Thyroid gland (tissue), 4 donors: ENCODE measurements at regions not wholly inside any gene's neighbourhood (a gene's known extent, or its start where the extent isn't known, plus 50 kb on each side); places are given as distances from the start of the nearest gene placed in this dataset.

Experiments used
- DNase-seq, 2 donors: peaks; one replicate each; pipeline ENCODE4 v3.0.0-alpha.2; 2019
- H3K27ac ChIP-seq, 3 donors: fragments of 200-600 bp; sonication (generic); 1 replicate in 2 of 3; 2 replicates in 1 of 3; pipeline ENCODE4 v1.5.1; 2016 to 2019; ENCODE audit warnings: mild to moderate bottlenecking in 1 of 3, moderate library complexity in 1 of 3
- H3K27me3 ChIP-seq: fragments of 200-600 bp; sonication (generic); one replicate; pipeline ENCODE4 v1.5.1; 2019
- H3K36me3 ChIP-seq, 2 donors: fragments of 200-600 bp; sonication (generic); one replicate each; pipeline ENCODE4 v1.5.1; 2016 to 2019
- H3K4me1 ChIP-seq, 2 donors: fragments of 200-600 bp; sonication (generic); one replicate each; pipeline ENCODE4 v1.5.1; 2017 to 2019
- H3K4me3 ChIP-seq, 3 donors: fragments of 200-600 bp; sonication (generic); replicated peaks in 1 of 3; 1 replicate in 2 of 3; 2 replicates in 1 of 3; pipeline ENCODE4 v1.5.1; 2016; ENCODE audit warnings: mild to moderate bottlenecking in 1 of 3
- H3K9me3 ChIP-seq: fragments of 200-600 bp; sonication (generic); one replicate; pipeline ENCODE4 v1.5.1; 2017
- POLR2A ChIP-seq, 2 donors: fragments of 450-650 bp; IDR thresholded peaks; one replicate each; pipeline ENCODE4 v1.6.1; 2017; ENCODE audit warnings: antibody characterized with exemption in 2 of 2, mild to moderate bottlenecking in 2 of 2, moderate library complexity in 1 of 2
- WGBS, 2 donors: methylation state at CpG; one replicate each; pipeline ENCODE4 v1.1.5; 2017; 5-methylcytosine and 5-hydroxymethylcytosine counted together
- intact Hi-C: fragments of 100-400 bp; cut with DNase I; formaldehyde crosslinking; loops from one replicate; pipeline ENCODE4 v1.15.1; 2023
- TF ChIP-seq, protein P1 (sequence below), 6 experiments: fragments of 200-600 bp in 3 of 6; fragments of 450-650 bp in 3 of 6; sonication (generic) in 3 of 6; IDR thresholded peaks; one replicate each; pipeline ENCODE4 v1.5.1; 2016 to 2019; ENCODE audit warnings: antibody characterized with exemption in 6 of 6, mild to moderate bottlenecking in 2 of 6, inconsistent platforms in 1 of 6, moderate library complexity in 1 of 6

DNA sequence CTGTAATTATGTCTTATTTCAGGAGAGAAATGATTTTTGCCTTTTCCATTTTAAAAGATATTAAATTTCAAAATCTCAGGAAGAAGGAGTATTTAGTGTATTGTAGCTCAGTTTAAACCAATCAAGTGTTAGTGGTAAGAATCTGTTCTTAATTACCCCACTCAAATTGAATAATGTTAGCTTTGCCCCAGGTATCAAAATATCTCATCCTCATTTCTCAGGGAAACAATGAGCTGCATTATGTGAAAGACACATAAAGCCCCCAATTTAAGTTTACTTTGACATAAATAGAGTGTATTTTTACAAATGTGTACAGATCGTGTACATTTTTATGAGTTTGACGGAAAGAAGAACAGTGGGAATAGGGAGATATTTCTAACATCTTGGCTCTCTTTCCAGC lies 317.4 kb upstream of the RARB start:
- no peak overlapping the region for H3K27ac ChIP-seq
- H3K9me3 ChIP-seq, result no peaks in the 10 kb centered on the region
- TF ChIP-seq, protein P1, sequence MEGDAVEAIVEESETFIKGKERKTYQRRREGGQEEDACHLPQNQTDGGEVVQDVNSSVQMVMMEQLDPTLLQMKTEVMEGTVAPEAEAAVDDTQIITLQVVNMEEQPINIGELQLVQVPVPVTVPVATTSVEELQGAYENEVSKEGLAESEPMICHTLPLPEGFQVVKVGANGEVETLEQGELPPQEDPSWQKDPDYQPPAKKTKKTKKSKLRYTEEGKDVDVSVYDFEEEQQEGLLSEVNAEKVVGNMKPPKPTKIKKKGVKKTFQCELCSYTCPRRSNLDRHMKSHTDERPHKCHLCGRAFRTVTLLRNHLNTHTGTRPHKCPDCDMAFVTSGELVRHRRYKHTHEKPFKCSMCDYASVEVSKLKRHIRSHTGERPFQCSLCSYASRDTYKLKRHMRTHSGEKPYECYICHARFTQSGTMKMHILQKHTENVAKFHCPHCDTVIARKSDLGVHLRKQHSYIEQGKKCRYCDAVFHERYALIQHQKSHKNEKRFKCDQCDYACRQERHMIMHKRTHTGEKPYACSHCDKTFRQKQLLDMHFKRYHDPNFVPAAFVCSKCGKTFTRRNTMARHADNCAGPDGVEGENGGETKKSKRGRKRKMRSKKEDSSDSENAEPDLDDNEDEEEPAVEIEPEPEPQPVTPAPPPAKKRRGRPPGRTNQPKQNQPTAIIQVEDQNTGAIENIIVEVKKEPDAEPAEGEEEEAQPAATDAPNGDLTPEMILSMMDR (IDR thresholded peaks at IDR 0.05), result no peak
- TF ChIP-seq POLR2A (IDR thresholded peaks at IDR 0.05), result no peak
- intact Hi-C loops, result no loop called here
- H3K4me1 ChIP-seq, result peaks cover 0 to 4% of the 10 kb centered on the region in 2 donors
- no peak overlapping the region for H3K4me3 ChIP-seq
- H3K36me3 ChIP-seq, result no peaks in the 10 kb centered on the region
- no peaks in the 10 kb centered on the region for H3K27me3 ChIP-seq
- WGBS, 2 donors, result 34 to 43% methylated on average over 2 of the region's 2 CpGs
- DNase-seq, result no peak

DNA sequence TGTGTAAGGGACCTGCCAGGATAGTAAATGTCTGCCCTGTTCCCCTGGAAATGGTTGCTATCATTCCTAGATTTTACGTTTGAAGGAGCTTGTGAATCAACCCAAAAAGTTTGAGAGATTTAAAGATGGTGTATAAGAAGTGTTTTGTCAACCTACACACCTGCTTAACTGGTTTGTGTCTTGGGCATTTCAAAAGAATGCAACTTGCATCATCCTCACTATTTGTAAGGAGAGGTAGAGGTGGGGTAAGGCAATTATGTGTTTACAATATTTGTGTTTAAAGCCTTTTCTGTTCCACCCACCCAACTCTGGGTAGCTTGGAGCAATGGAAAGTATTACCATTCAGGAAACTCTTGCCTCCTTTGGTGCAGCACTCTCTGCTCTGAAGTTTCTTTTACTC lies 314.2 kb upstream of the RARB start:
- Histone ChIP-seq H3K4me1 (peaks cover 0 to 4% of the 10 kb centered on the region in 2 donors), H3K4me3 (no peak overlapping the region), H3K9me3 (no peaks in the 10 kb centered on the region), H3K36me3 (no peaks in the 10 kb centered on the region), H3K27ac (no peak overlapping the region), H3K27me3 (no peaks in the 10 kb centered on the region)
- DNase-seq, result no peak
- TF ChIP-seq POLR2A (IDR thresholded peaks at IDR 0.05), result no peak
- TF ChIP-seq, protein P1 (IDR thresholded peaks at IDR 0.05), result no peak
- 91 to 96% methylated on average over 1 of the region's 1 CpG for WGBS, 2 donors
- intact Hi-C loops, result no loop called here

DNA sequence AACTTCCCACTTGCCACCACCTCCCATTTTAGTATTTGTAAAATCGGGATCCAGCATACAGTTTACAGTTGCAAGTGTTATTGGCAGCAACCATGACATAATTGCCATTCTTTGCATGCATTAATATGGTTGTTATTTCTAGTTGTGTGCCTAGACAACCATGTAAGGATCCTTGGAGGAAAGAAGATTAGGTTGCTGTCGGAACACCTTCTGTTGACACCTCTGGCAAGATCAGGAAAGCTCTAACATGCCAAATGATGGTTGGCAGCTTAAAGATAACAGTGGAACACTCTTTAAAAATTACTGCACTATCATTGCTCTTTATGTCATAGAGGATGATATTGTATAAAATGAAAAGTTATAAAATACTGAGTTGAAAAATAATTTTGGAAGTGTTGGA lies 313.5 kb upstream of the RARB start:
- H3K9me3 ChIP-seq, result no peaks in the 10 kb centered on the region
- peaks cover 0 to 4% of the 10 kb centered on the region in 2 donors for H3K4me1 ChIP-seq
- TF ChIP-seq, protein P1 (IDR thresholded peaks at IDR 0.05), result no peak
- no peak for TF ChIP-seq POLR2A (IDR thresholded peaks at IDR 0.05)
- intact Hi-C loops, result no loop called here
- H3K27ac ChIP-seq, result no peak overlapping the region
- WGBS, 2 donors, result 86 to 90% methylated on average over 2 of the region's 2 CpGs
- H3K4me3 ChIP-seq, result no peak overlapping the region
- H3K36me3 ChIP-seq, result no peaks in the 10 kb centered on the region
- H3K27me3 ChIP-seq, result no peaks in the 10 kb centered on the region
- no peak for DNase-seq

DNA sequence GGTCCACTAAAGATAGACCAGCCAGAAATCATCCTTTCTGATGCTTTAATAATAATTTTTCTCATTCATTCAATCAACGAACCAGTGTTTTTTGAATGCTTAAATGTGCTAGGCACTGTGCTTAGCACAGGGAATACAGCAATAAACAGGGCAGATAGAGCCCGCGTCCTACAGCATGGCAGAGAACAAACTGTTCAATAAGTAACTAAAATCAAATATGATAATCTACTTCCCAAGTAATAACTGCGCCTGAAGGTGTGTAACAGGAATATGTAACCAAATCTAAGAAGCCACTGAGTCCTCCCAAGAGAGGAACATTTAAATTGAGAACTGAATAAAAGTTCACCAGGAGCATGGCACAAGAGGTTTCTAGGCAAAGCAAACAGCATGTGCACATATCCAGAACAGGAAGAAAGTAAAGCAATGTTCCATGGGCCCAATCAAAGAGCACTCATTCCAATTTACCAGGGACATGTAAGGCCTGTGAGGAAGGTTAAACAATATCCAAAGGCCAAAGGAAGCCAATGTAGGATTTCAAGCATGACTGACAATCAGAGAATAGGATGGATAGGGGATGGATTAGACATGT lies 311.0 kb upstream of the RARB start:
- no peak overlapping the region for H3K4me3 ChIP-seq
- H3K4me1 ChIP-seq, result no peaks in the 10 kb centered on the region
- intact Hi-C loops, result no loop called here
- H3K9me3 ChIP-seq, result no peaks in the 10 kb centered on the region
- DNase-seq, result no peak
- no peaks in the 10 kb centered on the region for H3K36me3 ChIP-seq
- TF ChIP-seq POLR2A (IDR thresholded peaks at IDR 0.05), result no peak
- TF ChIP-seq, protein P1 (IDR thresholded peaks at IDR 0.05), result no peak
- no peaks in the 10 kb centered on the region for H3K27me3 ChIP-seq
- H3K27ac ChIP-seq, result no peak overlapping the region
- WGBS, 2 donors, result 96 to 97% methylated on average over 4 of the region's 4 CpGs

DNA sequence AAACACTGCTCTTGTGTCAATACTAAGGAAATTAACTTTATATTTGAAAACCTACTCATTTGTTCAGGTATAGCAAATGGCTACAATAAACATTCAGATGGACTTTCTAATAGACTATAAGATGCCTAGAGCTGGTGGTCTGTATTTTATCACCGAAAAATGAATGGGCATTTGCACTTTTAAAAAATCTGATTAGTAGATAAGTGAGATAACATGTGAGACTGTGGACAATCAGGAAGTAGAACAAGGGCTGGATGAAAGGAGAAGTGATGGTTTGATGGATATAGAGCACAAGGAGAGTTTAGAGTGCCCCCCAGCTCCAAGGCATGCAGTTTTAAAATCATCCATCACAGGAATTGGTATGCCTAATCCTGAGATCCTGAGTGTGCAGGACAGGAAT lies 308.4 kb upstream of the RARB start:
- intact Hi-C loops, result no loop called here
- no peaks in the 10 kb centered on the region for H3K9me3 ChIP-seq

More for the DNA sequence above, 308.4 kb upstream of the RARB start:
- Histone ChIP-seq H3K27me3 (no peaks in the 10 kb centered on the region), H3K4me1 (no peaks in the 10 kb centered on the region), H3K4me3 (no peak overlapping the region), H3K27ac (no peak overlapping the region), H3K36me3 (no peaks in the 10 kb centered on the region)
- DNase-seq, result no peak
- WGBS, 2 donors, result 94 to 98% methylated on average over 1 of the region's 1 CpG
- TF ChIP-seq POLR2A (IDR thresholded peaks at IDR 0.05), result no peak
- TF ChIP-seq, protein P1 (IDR thresholded peaks at IDR 0.05), result no peak
